ENCODE measurements at regions not wholly inside any gene's neighbourhood (a gene's known extent, or its start where the extent isn't known, plus 50 kb on each side); places are given as distances from the start of the nearest gene placed in this dataset.

DNA sequence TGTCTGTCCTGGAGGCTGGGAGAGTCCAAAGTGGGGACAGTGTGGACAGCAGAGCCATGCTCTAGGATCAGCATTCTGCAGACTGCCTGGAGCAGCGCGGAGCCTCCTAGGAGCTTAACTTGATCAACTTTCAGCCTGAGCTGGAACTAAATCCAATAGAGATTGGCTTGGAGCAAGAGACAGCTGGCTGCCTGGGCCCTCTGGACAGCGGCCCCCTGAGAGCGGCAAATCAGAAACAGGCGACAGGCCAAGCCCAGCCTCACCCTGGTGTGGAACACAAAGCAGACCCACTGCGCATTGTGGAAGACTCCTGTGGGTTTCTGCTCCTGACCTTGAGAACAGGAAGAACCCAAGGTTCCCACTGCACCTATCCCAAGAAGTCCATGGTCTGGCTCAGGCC, 462.2 kb downstream of the TSHZ3 start:
- DNase-seq (ENCODE audit: low read depth), result no peak
- H3K4me3 ChIP-seq (ENCODE audit: low read length), result no peak overlapping the region
- TF ChIP-seq, protein P1, sequence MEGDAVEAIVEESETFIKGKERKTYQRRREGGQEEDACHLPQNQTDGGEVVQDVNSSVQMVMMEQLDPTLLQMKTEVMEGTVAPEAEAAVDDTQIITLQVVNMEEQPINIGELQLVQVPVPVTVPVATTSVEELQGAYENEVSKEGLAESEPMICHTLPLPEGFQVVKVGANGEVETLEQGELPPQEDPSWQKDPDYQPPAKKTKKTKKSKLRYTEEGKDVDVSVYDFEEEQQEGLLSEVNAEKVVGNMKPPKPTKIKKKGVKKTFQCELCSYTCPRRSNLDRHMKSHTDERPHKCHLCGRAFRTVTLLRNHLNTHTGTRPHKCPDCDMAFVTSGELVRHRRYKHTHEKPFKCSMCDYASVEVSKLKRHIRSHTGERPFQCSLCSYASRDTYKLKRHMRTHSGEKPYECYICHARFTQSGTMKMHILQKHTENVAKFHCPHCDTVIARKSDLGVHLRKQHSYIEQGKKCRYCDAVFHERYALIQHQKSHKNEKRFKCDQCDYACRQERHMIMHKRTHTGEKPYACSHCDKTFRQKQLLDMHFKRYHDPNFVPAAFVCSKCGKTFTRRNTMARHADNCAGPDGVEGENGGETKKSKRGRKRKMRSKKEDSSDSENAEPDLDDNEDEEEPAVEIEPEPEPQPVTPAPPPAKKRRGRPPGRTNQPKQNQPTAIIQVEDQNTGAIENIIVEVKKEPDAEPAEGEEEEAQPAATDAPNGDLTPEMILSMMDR (conservative IDR thresholded peaks at IDR 0.05; ENCODE audit: low read depth, low read length), result no peak

DNA sequence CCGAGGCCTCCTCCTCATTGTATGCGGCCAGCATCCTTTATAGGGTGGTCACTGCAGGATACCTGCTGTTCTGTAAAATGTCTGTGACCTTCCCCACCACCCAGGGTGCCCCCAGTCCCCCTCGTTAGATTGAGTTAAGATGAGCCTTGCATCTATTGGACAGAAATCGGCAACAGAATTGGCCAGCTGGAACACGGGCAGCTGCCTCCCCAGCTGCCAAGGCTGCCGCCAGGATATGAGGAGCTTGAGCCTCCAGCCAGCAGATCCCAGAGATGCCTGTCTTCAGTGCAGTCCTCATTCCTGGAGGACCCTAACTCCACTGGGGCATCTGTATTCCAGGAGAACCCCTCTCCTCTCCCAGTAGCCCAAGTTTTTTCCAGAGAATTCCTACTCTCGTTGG, 463.0 kb downstream of the TSHZ3 start:
- TF ChIP-seq, protein P1 (conservative IDR thresholded peaks at IDR 0.05; ENCODE audit: low read depth, low read length), result no peak
- H3K4me3 ChIP-seq (ENCODE audit: low read length), result no peak overlapping the region
- DNase-seq (ENCODE audit: low read depth), result no peak

DNA sequence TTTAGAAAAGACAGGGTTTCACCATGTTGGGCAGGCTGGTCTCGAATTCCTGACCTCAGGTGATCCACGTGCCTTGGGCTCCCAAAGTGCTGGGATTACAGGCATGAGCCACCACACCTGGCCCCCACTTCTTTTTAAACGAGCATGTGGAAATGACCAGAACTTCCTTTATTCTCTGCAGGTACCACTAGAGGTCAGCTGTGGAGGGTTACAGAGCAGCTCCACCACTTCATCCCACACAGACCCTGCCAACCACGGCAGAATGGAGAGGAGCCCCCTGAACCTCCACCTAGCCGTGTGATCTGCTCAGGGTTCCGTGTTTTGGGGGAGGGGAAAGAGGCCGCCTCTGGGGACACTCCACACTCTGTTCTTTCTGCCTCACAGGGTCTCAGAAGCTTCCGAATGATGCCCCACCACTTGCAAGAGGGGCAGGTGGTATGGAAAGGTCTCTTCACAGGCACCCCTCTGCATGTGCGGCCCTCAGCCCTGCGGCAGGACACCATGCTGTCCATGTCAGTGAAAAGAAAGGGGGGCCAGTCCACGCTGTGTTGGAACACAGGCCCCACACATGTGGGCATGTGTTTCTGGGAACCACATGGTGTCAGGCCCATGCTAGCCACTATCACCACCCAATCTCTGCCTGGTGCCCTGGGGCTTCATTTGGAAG, 465.0 kb downstream of the TSHZ3 start:
- TF ChIP-seq, protein P1 (conservative IDR thresholded peaks at IDR 0.05; ENCODE audit: low read depth, low read length), result no peak
- no peak for DNase-seq (ENCODE audit: low read depth)
- no peak overlapping the region for H3K4me3 ChIP-seq (ENCODE audit: low read length)

DNA sequence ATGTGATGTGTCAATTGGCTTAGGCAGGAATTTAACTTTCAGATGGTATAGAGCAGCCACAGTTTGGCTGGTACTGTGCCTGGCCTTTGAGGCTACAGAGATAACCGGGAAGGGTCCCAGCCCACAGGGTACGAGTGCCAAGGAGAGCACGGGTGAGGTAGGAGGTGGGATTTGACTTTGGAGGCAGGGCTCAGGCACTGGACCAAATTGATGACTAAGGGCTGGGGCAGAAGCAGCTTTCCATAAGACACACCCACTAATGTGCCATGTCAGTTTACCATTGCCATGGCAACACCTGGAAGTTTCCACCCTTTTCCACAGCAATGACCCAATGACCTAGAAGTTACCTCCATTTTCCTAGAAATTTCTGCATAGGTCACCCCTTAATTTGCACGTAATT, 466.2 kb downstream of the TSHZ3 start:
- TF ChIP-seq, protein P1 (conservative IDR thresholded peaks at IDR 0.05; ENCODE audit: low read depth, low read length), result no peak
- no peak for DNase-seq (ENCODE audit: low read depth)
- no peak overlapping the region for H3K4me3 ChIP-seq (ENCODE audit: low read length)

DNA sequence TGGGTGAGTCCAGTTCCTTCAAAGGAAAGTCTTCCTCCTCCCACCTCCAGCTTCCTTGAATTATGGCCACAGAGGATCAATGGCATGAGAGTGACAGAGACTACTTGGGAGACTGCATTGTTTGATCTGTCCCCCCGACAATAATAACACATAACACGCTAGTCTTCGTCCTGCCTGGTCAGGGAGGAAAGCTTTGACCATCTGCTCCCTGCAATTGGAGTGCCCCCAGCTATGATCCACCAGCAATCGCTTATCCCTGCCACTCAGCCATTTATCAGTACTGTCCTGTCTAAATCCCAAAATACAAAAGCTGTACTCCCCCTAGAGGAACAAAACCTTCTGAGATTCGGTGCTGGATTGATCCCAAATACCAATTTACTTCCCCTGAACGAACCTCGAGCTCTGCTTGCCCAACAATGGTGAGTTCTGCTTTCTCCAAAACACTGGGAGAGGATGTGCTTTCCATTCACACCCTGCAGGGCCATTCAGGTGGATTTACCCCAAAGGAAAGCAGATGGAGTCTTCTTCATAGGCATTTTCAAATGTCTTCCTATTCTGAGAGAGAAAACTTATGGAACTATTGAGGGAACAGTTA, 466.7 kb downstream of the TSHZ3 start:
- DNase-seq (ENCODE audit: low read depth), result no peak
- H3K4me3 ChIP-seq (ENCODE audit: low read length), result no peak overlapping the region
- TF ChIP-seq, protein P1 (conservative IDR thresholded peaks at IDR 0.05; ENCODE audit: low read depth, low read length), result no peak

DNA sequence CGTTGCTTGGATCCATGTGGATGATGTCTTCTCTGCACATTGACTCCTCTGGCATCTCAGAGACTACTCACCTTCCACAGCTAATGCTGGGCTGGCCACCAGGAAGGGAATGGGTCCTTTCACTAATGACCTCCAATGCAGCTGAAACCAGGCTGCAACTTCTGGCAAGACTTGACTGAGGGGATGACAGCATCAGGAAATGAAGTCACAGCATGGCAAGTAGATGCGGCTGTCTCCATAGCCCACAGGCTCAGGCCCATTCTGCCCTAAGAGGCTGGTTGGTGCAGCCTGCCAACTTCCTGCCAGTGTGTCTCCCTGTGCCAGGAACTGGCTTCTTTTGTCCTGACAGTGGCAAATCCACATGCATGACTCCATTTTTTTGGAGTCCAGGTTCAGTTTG, 467.3 kb downstream of the TSHZ3 start:
- no peak overlapping the region for H3K4me3 ChIP-seq (ENCODE audit: low read length)
- TF ChIP-seq, protein P1 (conservative IDR thresholded peaks at IDR 0.05; ENCODE audit: low read depth, low read length), result no peak
- no peak for DNase-seq (ENCODE audit: low read depth)

DNA sequence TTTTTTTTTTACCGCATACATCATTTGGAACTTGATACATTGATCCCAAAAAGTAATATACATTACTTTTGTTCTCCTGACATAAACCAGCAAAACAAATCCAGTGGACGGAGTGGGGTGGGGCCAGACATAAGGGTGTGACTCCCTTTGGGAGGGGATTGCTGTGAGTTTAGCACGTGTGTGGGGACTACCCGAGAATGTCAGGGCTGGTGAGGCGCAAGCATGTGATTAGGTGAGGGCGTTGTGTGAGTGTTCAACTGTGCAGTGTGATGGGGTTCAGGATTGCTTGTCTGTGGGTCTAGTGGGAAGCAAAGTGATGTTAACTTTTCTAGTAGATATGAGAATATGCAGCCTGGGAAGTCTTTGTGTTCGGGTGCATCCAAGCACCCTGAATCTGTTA, 468.0 kb downstream of the TSHZ3 start:
- TF ChIP-seq, protein P1 (conservative IDR thresholded peaks at IDR 0.05; ENCODE audit: low read depth, low read length), result no peak
- DNase-seq (ENCODE audit: low read depth), result no peak
- H3K4me3 ChIP-seq (ENCODE audit: low read length), result no peak overlapping the region
